Lower leg skin (tissue), 4 donors: ENCODE measurements at regions not wholly inside any gene's neighbourhood (a gene's known extent, or its start where the extent isn't known, plus 50 kb on each side); places are given as distances from the start of the nearest gene placed in this dataset.
"Not testable (repeated sequence)": the region's sequence is repeated elsewhere in the genome, so short reads cannot be mapped to it uniquely, and the experiment has no call there.

Experiments
- DNase-seq, 2 donors: peaks; one replicate each; pipeline ENCODE4 v3.0.0-alpha.2; 2019; ENCODE audit warnings: low spot score in 2 of 2
- H3K4me3 ChIP-seq: fragments of 200-600 bp; sonication (generic); 2 replicates; pipeline ENCODE4 v1.5.1; 2017; ENCODE audit warnings: mild to moderate bottlenecking, low read depth; ENCODE audit not compliant: poor library complexity, severe bottlenecking
- POLR2A ChIP-seq, 2 donors: fragments of 450-650 bp; IDR thresholded peaks; one replicate each; pipeline ENCODE4 v1.6.1; 2016 to 2017; ENCODE audit warnings: antibody characterized with exemption in 2 of 2, mild to moderate bottlenecking in 1 of 2, moderate library complexity in 1 of 2
- WGBS, 2 donors: methylation state at CpG; one replicate each; pipeline ENCODE4 v1.1.5; 2018; 5-methylcytosine and 5-hydroxymethylcytosine counted together
- intact Hi-C: fragments of 100-400 bp; cut with DNase I; formaldehyde crosslinking; loops from one replicate; pipeline ENCODE4 v1.15.0; 2023; ENCODE audit warnings: low total_unique reads
- TF ChIP-seq, protein P1 (sequence below), 3 donors: fragments of 450-650 bp; IDR thresholded peaks; one replicate each; pipeline ENCODE4 v1.5.1; 2016; ENCODE audit warnings: antibody characterized with exemption in 3 of 3, mild to moderate bottlenecking in 3 of 3, moderate library complexity in 2 of 3

DNA sequence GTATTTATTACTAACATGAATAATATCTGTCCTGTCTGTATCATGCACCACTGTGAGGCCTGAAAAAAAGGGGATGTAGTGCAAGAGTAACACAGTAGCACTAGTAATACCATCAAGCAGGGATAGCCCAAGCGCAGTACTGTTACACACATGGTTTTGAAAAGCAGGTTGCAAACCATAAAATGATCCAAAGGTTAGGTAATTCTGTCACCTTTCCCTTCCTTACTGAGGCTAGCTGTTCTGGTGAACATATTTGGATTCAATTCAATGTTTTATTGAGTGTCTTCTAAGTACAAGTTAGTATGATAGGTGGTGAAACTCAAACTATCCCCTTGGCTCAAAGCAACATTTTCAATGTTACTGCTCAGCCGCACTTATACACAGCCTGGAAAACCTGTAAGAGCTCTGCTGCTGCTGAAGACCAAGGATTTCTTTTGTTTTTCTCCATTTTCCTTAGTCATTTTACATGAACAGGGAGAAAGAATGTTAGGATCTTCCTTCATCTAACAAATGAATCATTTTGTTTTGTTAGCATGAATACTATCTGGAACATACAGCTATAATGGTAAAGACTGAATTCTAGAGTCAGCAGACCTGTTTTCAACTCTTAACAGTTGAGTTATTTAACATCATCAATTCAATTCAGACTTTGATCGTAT lies 102.5 kb upstream of the ITPRID2 start:
- TF ChIP-seq POLR2A (IDR thresholded peaks at IDR 0.05): no peak
- TF ChIP-seq, protein P1, sequence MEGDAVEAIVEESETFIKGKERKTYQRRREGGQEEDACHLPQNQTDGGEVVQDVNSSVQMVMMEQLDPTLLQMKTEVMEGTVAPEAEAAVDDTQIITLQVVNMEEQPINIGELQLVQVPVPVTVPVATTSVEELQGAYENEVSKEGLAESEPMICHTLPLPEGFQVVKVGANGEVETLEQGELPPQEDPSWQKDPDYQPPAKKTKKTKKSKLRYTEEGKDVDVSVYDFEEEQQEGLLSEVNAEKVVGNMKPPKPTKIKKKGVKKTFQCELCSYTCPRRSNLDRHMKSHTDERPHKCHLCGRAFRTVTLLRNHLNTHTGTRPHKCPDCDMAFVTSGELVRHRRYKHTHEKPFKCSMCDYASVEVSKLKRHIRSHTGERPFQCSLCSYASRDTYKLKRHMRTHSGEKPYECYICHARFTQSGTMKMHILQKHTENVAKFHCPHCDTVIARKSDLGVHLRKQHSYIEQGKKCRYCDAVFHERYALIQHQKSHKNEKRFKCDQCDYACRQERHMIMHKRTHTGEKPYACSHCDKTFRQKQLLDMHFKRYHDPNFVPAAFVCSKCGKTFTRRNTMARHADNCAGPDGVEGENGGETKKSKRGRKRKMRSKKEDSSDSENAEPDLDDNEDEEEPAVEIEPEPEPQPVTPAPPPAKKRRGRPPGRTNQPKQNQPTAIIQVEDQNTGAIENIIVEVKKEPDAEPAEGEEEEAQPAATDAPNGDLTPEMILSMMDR (IDR thresholded peaks at IDR 0.05): no peak

DNA sequence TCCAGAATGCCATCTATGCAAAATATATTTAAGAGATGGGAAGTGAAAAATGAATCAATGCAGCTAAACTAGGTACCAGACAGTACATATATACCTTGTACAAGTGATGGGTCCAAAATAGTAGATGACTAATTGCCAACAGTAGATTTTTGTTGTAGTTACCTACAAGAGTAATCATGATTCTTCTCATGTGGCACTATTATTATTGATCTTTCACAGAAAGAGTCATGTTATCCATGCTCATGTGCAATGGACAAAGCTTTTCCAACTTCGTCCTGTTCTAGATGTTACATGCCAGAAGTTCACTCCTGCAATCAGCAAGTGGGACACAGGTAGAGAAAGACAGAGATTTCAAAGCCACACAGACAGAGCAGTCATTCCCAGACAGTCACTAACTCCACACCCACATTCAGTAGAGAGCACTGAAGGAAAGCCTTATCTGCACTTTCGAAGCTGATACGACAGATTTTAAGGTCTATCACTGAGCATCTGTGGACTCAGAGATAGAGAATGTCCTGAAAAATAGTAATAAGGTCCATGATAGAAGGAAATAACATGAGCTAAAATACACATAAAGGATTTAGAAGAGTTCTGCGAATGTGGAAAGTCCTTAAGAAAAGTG lies 101.6 kb upstream of the ITPRID2 start:
- no peak for DNase-seq
- intact Hi-C loops: no loop called here
- no peak for TF ChIP-seq POLR2A (IDR thresholded peaks at IDR 0.05)
- TF ChIP-seq, protein P1 (IDR thresholded peaks at IDR 0.05): no peak
- WGBS, 2 donors: 88 to 92% methylated on average over 4 of the region's 4 CpGs
- H3K4me3 ChIP-seq: no peak overlapping the region

More for the DNA sequence above, 102.5 kb upstream of the ITPRID2 start:
- intact Hi-C loops: no loop called here
- no peak for DNase-seq
- H3K4me3 ChIP-seq: no peak overlapping the region
- WGBS, 2 donors: 90 to 96% methylated on average over 3 of the region's 3 CpGs

DNA sequence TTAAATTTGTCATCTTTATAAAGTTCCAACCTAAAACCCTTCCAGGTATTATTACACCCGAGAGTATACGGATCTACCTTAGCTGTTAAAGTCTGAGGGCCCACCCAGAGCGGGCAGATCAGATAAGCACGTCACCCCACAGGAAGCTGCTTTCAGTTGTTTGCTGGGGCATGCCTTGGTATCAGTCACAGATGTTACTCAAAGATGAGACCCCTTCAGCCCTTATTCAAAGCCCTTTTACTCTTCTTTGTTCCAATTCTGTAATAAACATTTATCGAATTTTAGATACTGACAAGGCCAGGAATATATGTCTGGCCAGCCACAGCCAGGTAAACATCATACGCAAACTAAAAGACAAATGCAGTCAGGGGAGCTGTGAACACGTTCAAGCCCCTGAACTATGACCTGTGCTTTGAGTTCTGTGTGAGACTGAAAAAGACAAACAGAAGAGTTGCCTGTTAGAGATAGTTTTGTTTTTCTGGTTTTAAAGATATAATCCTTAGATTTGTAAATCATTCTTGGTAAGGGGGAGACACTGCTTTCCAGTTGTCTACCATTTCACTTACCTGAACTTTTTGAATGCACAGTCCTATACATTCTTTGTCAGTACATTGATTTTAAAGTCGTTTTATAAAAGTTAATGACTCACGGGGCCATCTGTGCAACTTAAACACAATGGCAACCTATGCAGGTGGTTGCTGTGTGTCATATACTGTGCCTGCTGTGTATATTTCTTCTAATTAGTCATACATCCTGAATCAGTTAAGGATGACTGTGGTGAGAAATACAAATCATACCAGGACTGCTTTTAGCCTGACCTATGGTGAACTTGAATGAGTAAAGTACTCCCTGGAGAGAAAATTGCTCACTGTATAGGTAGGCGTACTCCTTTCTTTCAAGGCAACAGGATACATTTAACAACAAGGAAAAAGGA lies 100.5 kb upstream of the ITPRID2 start:
- TF ChIP-seq, protein P1 (IDR thresholded peaks at IDR 0.05): no peak
- TF ChIP-seq POLR2A (IDR thresholded peaks at IDR 0.05): no peak
- WGBS, 2 donors: 61 to 72% methylated on average over 10 of the region's 10 CpGs
- H3K4me3 ChIP-seq: no peak overlapping the region
- no peak for DNase-seq
- intact Hi-C loops: no loop called here

DNA sequence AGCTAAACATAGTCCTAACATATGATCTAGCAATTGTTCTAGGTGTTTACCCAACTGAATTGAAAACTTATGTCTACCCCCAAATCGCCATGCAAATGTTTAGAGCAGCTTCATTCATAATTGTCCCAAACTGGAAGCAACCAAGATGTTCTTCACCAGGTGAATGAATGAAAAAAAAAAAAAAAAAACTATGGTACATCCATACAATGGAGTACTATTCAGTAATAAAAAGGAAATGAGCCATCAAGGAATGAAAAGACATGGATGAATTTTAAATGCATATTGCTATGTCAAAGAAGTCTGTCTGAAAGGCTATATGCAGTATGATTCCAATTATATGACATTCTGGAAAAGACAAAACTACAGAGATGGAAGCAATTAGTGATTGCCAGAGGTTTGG lies 98.6 kb upstream of the ITPRID2 start:
- no peak for DNase-seq
- H3K4me3 ChIP-seq: no peak overlapping the region
- WGBS, 2 donors: 90 to 94% methylated on average over 1 of the region's 1 CpG
- intact Hi-C loops: no loop called here
- TF ChIP-seq, protein P1 (IDR thresholded peaks at IDR 0.05): no peak
- TF ChIP-seq POLR2A (IDR thresholded peaks at IDR 0.05): no peak

DNA sequence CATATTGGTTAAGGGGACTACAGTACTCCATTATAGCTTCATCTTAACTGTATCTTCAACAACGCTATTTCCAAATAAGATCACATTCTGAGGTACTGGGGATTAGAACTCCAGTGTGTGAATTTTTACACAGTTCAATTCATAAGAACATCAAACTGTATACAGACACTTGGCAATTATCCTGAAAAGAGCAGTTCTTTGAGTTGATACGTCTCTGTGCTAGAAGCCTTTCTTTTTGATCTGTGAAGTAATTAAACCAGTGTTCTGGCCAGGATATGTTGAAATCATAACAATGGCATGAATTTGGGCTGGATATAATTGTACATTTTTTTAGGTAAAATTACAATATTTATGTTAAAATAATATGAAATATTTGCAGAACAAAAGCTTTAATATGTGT lies 93.5 kb upstream of the ITPRID2 start:
- intact Hi-C loops: no loop called here
- 64 to 67% methylated on average over 2 of the region's 2 CpGs for WGBS, 2 donors
- TF ChIP-seq POLR2A (IDR thresholded peaks at IDR 0.05): no peak
- TF ChIP-seq, protein P1 (IDR thresholded peaks at IDR 0.05): no peak
- H3K4me3 ChIP-seq: no peak overlapping the region
- no peak for DNase-seq

DNA sequence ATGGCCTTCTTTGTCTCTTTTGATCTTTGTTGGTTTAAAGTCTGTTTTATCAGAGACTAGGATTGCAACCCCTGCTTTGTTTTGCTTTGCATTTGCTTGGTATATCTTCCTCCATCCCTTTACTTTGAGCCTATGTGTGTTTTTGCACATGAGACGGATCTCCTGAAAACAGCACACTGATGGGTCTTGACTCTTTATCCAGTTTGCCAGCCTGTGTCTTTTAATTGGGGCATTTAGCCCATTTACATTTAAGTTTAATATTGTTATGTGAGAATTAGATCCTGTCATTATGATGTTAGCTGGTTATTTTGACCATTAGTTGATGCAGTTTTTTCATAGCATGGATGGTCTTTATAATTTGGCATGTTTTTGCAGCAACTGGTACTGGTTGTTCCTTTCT lies 89.2 kb upstream of the ITPRID2 start:
- DNase-seq, intact Hi-C loops, H3K4me3 ChIP-seq: not testable (repeated sequence)
- WGBS, 2 donors: 96 to 100% methylated on average over 1 of the region's 1 CpG

DNA sequence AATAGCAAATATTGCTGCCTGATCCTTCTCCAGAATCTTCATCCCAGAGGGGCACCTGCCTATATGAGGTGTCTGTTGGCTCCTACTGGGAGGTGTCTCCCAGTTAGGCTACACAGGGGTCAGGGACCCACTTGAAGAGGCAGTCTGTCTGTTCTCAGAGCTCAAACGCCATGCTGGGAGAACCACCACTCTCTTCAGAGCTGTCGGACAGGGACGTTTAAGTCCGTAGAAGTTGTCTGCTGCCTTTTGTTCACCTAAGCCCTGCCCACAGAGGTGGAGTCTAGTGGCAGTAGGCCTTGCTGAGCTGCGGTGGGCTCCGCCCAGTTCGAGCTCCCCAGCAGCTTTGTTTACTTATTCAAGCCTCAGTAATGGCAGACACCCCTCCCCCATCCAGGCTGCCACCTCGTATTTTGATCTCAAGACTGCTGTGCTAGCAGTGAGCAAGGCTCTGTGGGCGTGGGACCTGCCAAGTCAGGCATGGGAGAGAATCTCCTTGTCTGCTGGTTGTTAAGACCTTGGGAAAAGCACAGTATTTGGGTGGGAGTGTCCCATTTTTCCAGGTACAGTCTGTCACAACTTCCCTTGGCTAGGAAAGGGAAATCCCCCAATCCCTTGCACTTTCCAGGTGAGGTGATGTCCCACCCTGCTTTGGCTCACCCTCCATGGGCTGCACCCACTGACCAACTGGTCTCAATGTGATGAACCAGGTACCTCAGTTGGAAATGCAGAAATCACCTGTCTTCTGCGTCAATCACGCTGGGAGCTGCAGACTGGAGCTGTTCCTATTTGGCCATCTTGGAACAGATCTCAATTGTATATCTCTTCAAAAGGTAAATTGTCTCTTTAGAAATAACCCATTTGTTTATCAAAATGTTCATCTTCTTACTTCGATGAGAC lies 87.4 kb upstream of the ITPRID2 start:
- H3K4me3 ChIP-seq, intact Hi-C loops, DNase-seq: not testable (repeated sequence)
- WGBS, 2 donors: 73 to 80% methylated on average over 12 of the region's 12 CpGs
